ENCODE measurements at regions not wholly inside any gene's neighbourhood (a gene's known extent, or its start where the extent isn't known, plus 50 kb on each side); places are given as distances from the start of the nearest gene placed in this dataset.

- H3K9me2 ChIP-seq (ENCODE audit: insufficient read depth, low read length) = no peaks in the 10 kb centered on the region
- H4K20me1 ChIP-seq (ENCODE audit: insufficient read depth) = no peaks in the 10 kb centered on the region
- H3K4me2 ChIP-seq (ENCODE audit: low read length) = no peak overlapping the region
- no peaks in the 10 kb centered on the region for H3K9me3 ChIP-seq (ENCODE audit: low read length)
- H2AFZ ChIP-seq (ENCODE audit: low read depth, low read length) = no peak overlapping the region
- no peaks in the 10 kb centered on the region for H3F3A ChIP-seq (ENCODE audit: insufficient read depth, low read length, poor library complexity, severe bottlenecking)
- no peaks in the 10 kb centered on the region for H3K79me2 ChIP-seq (replicated peaks; ENCODE audit: insufficient read depth, low read length)
- TF ChIP-seq TAF1 (IDR thresholded peaks at IDR 0.05; ENCODE audit: low read depth) (no peak), REST (IDR thresholded peaks at IDR 0.05; ENCODE audit: borderline replicate concordance) (no peak), CTCF (IDR thresholded peaks at IDR 0.05; ENCODE audit: poor library complexity, severe bottlenecking) (no peak)
- no peak overlapping the region for H3K9ac ChIP-seq (ENCODE audit: low read length)
- no peaks in the 10 kb centered on the region for H3K36me3 ChIP-seq (ENCODE audit: insufficient read depth, low read length)
- no peak overlapping the region for H3K27ac ChIP-seq (ENCODE audit: low read length)
- no peaks in the 10 kb centered on the region for H3K27me3 ChIP-seq (ENCODE audit: insufficient read depth, low read depth, low read length)
- H3K4me3 ChIP-seq (ENCODE audit: low read length) = no peak overlapping the region
These were observed 115.1 kb downstream of the NAB1 start for GRCh38 chr2:190763901-190764514.

GRCh38 chr2:190765386-190766173 lies 115.0 kb upstream of the GLS start:
- Histone ChIP-seq H4K20me1 (ENCODE audit: insufficient read depth) (no peaks in the 10 kb centered on the region), H3K9me3 (ENCODE audit: low read length) (no peaks in the 10 kb centered on the region), H3K36me3 (ENCODE audit: insufficient read depth, low read length) (no peaks in the 10 kb centered on the region), H3K27ac (ENCODE audit: low read length) (no peak overlapping the region), H3K4me2 (ENCODE audit: low read length) (no peak overlapping the region), H3K4me3 (ENCODE audit: low read length) (no peak overlapping the region), H3K9me2 (ENCODE audit: insufficient read depth, low read length) (no peaks in the 10 kb centered on the region), H2AFZ (ENCODE audit: low read depth, low read length) (no peak overlapping the region), H3K79me2 (replicated peaks; ENCODE audit: insufficient read depth, low read length) (no peaks in the 10 kb centered on the region), H3K27me3 (ENCODE audit: insufficient read depth, low read depth, low read length) (no peaks in the 10 kb centered on the region), H3F3A (ENCODE audit: insufficient read depth, low read length, poor library complexity, severe bottlenecking) (no peaks in the 10 kb centered on the region), H3K9ac (ENCODE audit: low read length) (no peak overlapping the region)
- TF ChIP-seq REST (IDR thresholded peaks at IDR 0.05; ENCODE audit: borderline replicate concordance) (no peak), CTCF (IDR thresholded peaks at IDR 0.05; ENCODE audit: poor library complexity, severe bottlenecking) (no peak), MXI1 (conservative IDR thresholded peaks at IDR 0.05; ENCODE audit: poor library complexity, severe bottlenecking) (no peak), TAF1 (IDR thresholded peaks at IDR 0.05; ENCODE audit: low read depth) (no peak), EP300 (conservative IDR thresholded peaks at IDR 0.05; ENCODE audit: poor library complexity, severe bottlenecking) (no peak), SMC3 (conservative IDR thresholded peaks at IDR 0.05; ENCODE audit: poor library complexity) (no peak), RAD21 (conservative IDR thresholded peaks at IDR 0.05) (no peak), POLR2AphosphoS5 (IDR thresholded peaks at IDR 0.05) (no peak), EZH2 (IDR thresholded peaks at IDR 0.05; ENCODE audit: borderline replicate concordance, insufficient read depth, low read length, poor library complexity, severe bottlenecking) (no peak)

Measured in neural cell (in vitro differentiated cells).